HEK293T (cell line): ENCODE measurements at regions not wholly inside any gene's neighbourhood (a gene's known extent, or its start where the extent isn't known, plus 50 kb on each side); places are given as distances from the start of the nearest gene placed in this dataset.

Experiments used
- ARNT ChIP-seq: fragments of 450-650 bp; IDR thresholded peaks from 2 replicates; pipeline ENCODE4 v1.6.1; 2017; ENCODE audit warnings: mild to moderate bottlenecking
- BHLHE40 ChIP-seq: fragments of 450-650 bp; IDR thresholded peaks from 2 replicates; pipeline ENCODE4 v1.6.1; 2016; ENCODE audit warnings: mild to moderate bottlenecking, moderate library complexity, borderline replicate concordance
- CTBP1 ChIP-seq: fragments of 450-650 bp; IDR thresholded peaks from 2 replicates; pipeline ENCODE4 v1.6.1; 2016; ENCODE audit warnings: borderline replicate concordance
- FOXM1 ChIP-seq: fragments of 450-650 bp; IDR thresholded peaks from 2 replicates; pipeline ENCODE4 v1.6.1; 2017; ENCODE audit warnings: mild to moderate bottlenecking, borderline replicate concordance
- L3MBTL2 ChIP-seq: fragments of 450-650 bp; conservative IDR thresholded peaks from 2 replicates; pipeline ENCODE4 v1.6.1; 2016; ENCODE audit warnings: mild to moderate bottlenecking
- SP1 ChIP-seq: fragments of 450-650 bp; IDR thresholded peaks from 2 replicates; pipeline ENCODE4 v1.6.1; 2017
- TARDBP ChIP-seq: fragments of 450-650 bp; IDR thresholded peaks from 2 replicates; pipeline ENCODE4 v1.6.1; 2016
- ZNF384 ChIP-seq: fragments of 450-650 bp; IDR thresholded peaks from 2 replicates; pipeline ENCODE4 v1.6.1; 2016

GRCh38 chr11:42271306-42271705, 811.9 kb upstream of the LRRC4C start:
- TF ChIP-seq FOXM1 = no peak
- no peak for TF ChIP-seq ZNF384
- no peak for TF ChIP-seq TARDBP
- TF ChIP-seq CTBP1 = no peak
- TF ChIP-seq L3MBTL2 = no peak
- TF ChIP-seq ARNT = no peak
- no peak for TF ChIP-seq SP1
- no peak for TF ChIP-seq BHLHE40
